GM12878 (cell line): ENCODE measurements at regions not wholly inside any gene's neighbourhood (a gene's known extent, or its start where the extent isn't known, plus 50 kb on each side); places are given as distances from the start of the nearest gene placed in this dataset.

ENCODE experiments used
- BCLAF1 ChIP-seq: fragments of 450-650 bp; IDR thresholded peaks from 2 replicates; pipeline ENCODE4 v1.6.1; 2017; ENCODE audit warnings: antibody characterized with exemption, mild to moderate bottlenecking, moderate library complexity
- CBX3 ChIP-seq: fragments of 200-600 bp; sonication (generic); IDR thresholded peaks from 2 replicates; pipeline ENCODE4 v1.6.1; 2016; ENCODE audit warnings: low read depth, borderline replicate concordance
- CHD2 ChIP-seq: IDR thresholded peaks from 2 replicates; pipeline ENCODE4 v1.6.1; 2011; ENCODE audit warnings: low read depth, low read length, improper control_type of control experiment, borderline replicate concordance
- CTCF ChIP-seq, 3 experiments: IDR thresholded peaks in 2 of 3; conservative IDR thresholded peaks in 1 of 3; 2 replicates each; pipeline ENCODE4 v1.5.1; 2011; ENCODE audit warnings: low read depth in 3 of 3, low read length in 3 of 3, mild to moderate bottlenecking in 3 of 3, control low read depth in 2 of 3, moderate library complexity in 2 of 3, inconsistent platforms in 1 of 3, mixed read lengths in 1 of 3; ENCODE audit not compliant: control insufficient read depth in 2 of 3, insufficient read depth in 1 of 3; ENCODE audit errors: extremely low read depth in 1 of 3
- EGR1 ChIP-seq, 2 experiments: IDR thresholded peaks; 1 replicate in 1 of 2; 2 replicates in 1 of 2; pipeline ENCODE4 v1.6.1; 2011 to 2012; ENCODE audit warnings: low read depth in 2 of 2, low read length in 2 of 2, borderline replicate concordance in 1 of 2, mild to moderate bottlenecking in 1 of 2, moderate library complexity in 1 of 2
- EP300 ChIP-seq, 2 experiments: fragments of 150-350 bp in 1 of 2; IDR thresholded peaks; 2 replicates each; pipeline ENCODE4 v1.6.1; 2011 to 2012; ENCODE audit warnings: low read depth in 2 of 2, low read length in 2 of 2, borderline replicate concordance in 1 of 2, improper control_type of control experiment in 1 of 2, inconsistent platforms in 1 of 2; ENCODE audit not compliant: control insufficient read depth in 1 of 2
- MAX ChIP-seq: IDR thresholded peaks from 2 replicates; pipeline ENCODE4 v1.6.1; 2012; ENCODE audit warnings: low read depth, low read length, improper control_type of control experiment
- POLR2A ChIP-seq: IDR thresholded peaks from 2 replicates; pipeline ENCODE4 v1.6.1; 2011; ENCODE audit warnings: low read depth, mild to moderate bottlenecking, low read length
- POLR2AphosphoS5 ChIP-seq: IDR thresholded peaks from 2 replicates; pipeline ENCODE4 v1.6.1; 2011; ENCODE audit warnings: mild to moderate bottlenecking, low read length, inconsistent platforms
- SKIL ChIP-seq: fragments of 450-650 bp; IDR thresholded peaks from 2 replicates; pipeline ENCODE4 v1.6.1; 2017; ENCODE audit warnings: mild to moderate bottlenecking, low read depth, inconsistent platforms; ENCODE audit not compliant: poor library complexity, severe bottlenecking
- SRF ChIP-seq, 2 experiments: IDR thresholded peaks; 2 replicates each; pipeline ENCODE4 v1.6.1; 2011; ENCODE audit warnings: low read depth in 2 of 2, low read length in 2 of 2, mild to moderate bottlenecking in 1 of 2, moderate library complexity in 1 of 2
- TF ChIP-seq, protein P1 (sequence below): fragments of 150-350 bp; IDR thresholded peaks from 2 replicates; pipeline ENCODE4 v1.6.1; 2016; ENCODE audit warnings: low read depth, low read length

GRCh38 chr5:68745448-68745847 is 348.4 kb upstream of the SLC30A5 start:
- TF ChIP-seq CTCF (IDR thresholded peaks at IDR 0.05 in 2 of 3, conservative IDR thresholded peaks at IDR 0.05 in 1 of 3; ENCODE audit: control insufficient read depth in 2 of 3, extremely low read depth in 1 of 3, insufficient read depth in 1 of 3, low read depth in 3 of 3, low read length in 3 of 3) (peak; percentile 32 to 40 (median 38); a peak in 4 of 6 replicates), MAX (no peak), SRF (IDR thresholded peaks at IDR 0.05; ENCODE audit: low read depth in 2 of 2, low read length in 2 of 2) (no peak), CBX3 (no peak), POLR2A (no peak), EGR1 (IDR thresholded peaks at IDR 0.05; ENCODE audit: borderline replicate concordance in 1 of 2, low read depth in 2 of 2, low read length in 2 of 2) (no peak), POLR2AphosphoS5 (no peak), BCLAF1 (no peak), CHD2 (no peak), EP300 (IDR thresholded peaks at IDR 0.05; ENCODE audit: borderline replicate concordance in 1 of 2, control insufficient read depth in 1 of 2, low read depth in 2 of 2, low read length in 2 of 2) (no peak), SKIL (no peak)
- TF ChIP-seq, protein P1, sequence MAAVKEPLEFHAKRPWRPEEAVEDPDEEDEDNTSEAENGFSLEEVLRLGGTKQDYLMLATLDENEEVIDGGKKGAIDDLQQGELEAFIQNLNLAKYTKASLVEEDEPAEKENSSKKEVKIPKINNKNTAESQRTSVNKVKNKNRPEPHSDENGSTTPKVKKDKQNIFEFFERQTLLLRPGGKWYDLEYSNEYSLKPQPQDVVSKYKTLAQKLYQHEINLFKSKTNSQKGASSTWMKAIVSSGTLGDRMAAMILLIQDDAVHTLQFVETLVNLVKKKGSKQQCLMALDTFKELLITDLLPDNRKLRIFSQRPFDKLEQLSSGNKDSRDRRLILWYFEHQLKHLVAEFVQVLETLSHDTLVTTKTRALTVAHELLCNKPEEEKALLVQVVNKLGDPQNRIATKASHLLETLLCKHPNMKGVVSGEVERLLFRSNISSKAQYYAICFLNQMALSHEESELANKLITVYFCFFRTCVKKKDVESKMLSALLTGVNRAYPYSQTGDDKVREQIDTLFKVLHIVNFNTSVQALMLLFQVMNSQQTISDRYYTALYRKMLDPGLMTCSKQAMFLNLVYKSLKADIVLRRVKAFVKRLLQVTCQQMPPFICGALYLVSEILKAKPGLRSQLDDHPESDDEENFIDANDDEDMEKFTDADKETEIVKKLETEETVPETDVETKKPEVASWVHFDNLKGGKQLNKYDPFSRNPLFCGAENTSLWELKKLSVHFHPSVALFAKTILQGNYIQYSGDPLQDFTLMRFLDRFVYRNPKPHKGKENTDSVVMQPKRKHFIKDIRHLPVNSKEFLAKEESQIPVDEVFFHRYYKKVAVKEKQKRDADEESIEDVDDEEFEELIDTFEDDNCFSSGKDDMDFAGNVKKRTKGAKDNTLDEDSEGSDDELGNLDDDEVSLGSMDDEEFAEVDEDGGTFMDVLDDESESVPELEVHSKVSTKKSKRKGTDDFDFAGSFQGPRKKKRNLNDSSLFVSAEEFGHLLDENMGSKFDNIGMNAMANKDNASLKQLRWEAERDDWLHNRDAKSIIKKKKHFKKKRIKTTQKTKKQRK = no peak
